ENCODE measurements at regions not wholly inside any gene's neighbourhood (a gene's known extent, or its start where the extent isn't known, plus 50 kb on each side); places are given as distances from the start of the nearest gene placed in this dataset.

DNA sequence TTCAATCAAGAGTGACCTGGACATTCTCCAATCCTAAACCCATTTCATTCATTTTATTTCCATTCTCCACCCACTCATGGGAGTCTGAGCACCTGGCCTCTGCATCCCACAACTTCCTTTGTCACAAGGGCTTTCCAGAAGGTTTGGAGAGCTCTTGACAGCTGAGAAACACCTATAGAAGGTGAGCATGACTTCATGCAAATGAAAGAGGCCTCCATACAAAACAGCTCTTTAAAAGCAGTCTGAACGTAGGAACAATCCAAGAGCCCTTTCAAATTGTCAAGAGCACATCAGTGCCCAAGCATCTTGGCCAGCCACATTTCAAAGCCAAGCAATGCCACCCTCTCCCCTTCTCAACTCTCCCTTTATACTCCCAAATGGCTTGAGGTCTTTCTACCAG lies 74.9 kb upstream of the RAP2C start:
- TF ChIP-seq, protein P1, sequence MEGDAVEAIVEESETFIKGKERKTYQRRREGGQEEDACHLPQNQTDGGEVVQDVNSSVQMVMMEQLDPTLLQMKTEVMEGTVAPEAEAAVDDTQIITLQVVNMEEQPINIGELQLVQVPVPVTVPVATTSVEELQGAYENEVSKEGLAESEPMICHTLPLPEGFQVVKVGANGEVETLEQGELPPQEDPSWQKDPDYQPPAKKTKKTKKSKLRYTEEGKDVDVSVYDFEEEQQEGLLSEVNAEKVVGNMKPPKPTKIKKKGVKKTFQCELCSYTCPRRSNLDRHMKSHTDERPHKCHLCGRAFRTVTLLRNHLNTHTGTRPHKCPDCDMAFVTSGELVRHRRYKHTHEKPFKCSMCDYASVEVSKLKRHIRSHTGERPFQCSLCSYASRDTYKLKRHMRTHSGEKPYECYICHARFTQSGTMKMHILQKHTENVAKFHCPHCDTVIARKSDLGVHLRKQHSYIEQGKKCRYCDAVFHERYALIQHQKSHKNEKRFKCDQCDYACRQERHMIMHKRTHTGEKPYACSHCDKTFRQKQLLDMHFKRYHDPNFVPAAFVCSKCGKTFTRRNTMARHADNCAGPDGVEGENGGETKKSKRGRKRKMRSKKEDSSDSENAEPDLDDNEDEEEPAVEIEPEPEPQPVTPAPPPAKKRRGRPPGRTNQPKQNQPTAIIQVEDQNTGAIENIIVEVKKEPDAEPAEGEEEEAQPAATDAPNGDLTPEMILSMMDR (IDR thresholded peaks at IDR 0.05) = no peak
- TF ChIP-seq EZH2 (IDR thresholded peaks at IDR 0.05; ENCODE audit: borderline replicate concordance, insufficient read depth, low read depth, low read length, poor library complexity, severe bottlenecking) = no peak

Data from B cell (primary cell).